ENCODE measurements at regions not wholly inside any gene's neighbourhood (a gene's known extent, or its start where the extent isn't known, plus 50 kb on each side); places are given as distances from the start of the nearest gene placed in this dataset.

DNA sequence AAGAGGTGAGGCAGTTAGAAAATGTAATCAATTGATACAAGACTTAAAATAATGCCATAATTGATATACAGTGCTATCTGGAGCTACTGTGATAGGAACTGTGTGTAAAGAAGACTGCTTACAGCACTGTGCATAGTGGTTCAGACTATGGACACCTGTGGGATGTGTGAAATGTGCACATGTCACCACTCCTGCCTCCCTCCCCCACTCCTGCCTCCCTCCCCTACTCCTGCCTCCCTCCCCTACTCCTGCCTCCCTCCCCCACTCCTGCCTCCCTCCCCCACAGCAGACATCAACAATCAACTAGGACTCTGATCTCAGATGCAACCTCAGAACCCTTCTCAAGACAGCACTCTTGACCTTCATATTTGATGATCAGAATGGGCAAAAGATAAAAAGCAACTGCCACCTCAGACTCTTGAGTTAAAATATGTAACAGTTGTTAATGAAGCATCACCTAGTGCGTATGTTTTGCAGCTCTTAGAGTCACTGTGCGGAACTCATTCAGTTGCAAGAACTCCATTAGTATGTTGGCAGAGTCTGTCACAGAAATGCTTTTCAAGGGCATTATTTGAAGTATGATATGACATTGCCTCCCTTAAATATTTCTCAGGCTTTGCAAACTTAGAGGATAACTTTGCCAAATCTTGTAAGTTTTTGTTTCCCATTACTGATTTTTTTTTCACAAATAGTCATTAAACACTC lies 255.2 kb upstream of the DDHD1 start:
- Mint-ChIP-seq H3K27me3 (ENCODE audit: insufficient read depth) (no peaks in the 10 kb centered on the region), H3K9me3 (peaks cover 4% of the 10 kb centered on the region), H3K4me3 (no peak overlapping the region), H3K27ac (no peak overlapping the region), H3K4me1 (no peaks in the 10 kb centered on the region), H3K36me3 (ENCODE audit: low read depth) (peaks cover 2% of the 10 kb centered on the region)
- 88 to 100% methylated on average over 1 to 2 of the region's 2 CpGs for WGBS, 2 experiments (ENCODE audit: insufficient coverage in 1 of 2, insufficient read length in 1 of 2)
- no peak overlapping the region for H3K9ac ChIP-seq (ENCODE audit: extremely low read depth, low read length, poor library complexity, severe bottlenecking)
- H3K36me3 ChIP-seq (ENCODE audit: control insufficient read depth, insufficient read depth, low read length): no peaks in the 10 kb centered on the region
- no peak overlapping the region for H3K27ac ChIP-seq (ENCODE audit: low read depth, low read length)
- no peak overlapping the region for H3K4me3 ChIP-seq (ENCODE audit: low read length)
- TF ChIP-seq, protein P1, sequence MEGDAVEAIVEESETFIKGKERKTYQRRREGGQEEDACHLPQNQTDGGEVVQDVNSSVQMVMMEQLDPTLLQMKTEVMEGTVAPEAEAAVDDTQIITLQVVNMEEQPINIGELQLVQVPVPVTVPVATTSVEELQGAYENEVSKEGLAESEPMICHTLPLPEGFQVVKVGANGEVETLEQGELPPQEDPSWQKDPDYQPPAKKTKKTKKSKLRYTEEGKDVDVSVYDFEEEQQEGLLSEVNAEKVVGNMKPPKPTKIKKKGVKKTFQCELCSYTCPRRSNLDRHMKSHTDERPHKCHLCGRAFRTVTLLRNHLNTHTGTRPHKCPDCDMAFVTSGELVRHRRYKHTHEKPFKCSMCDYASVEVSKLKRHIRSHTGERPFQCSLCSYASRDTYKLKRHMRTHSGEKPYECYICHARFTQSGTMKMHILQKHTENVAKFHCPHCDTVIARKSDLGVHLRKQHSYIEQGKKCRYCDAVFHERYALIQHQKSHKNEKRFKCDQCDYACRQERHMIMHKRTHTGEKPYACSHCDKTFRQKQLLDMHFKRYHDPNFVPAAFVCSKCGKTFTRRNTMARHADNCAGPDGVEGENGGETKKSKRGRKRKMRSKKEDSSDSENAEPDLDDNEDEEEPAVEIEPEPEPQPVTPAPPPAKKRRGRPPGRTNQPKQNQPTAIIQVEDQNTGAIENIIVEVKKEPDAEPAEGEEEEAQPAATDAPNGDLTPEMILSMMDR (conservative IDR thresholded peaks at IDR 0.05): no peak
- H3K27me3 ChIP-seq (ENCODE audit: control insufficient read depth, insufficient read depth, low read length, poor library complexity, severe bottlenecking): no peaks in the 10 kb centered on the region
- H3K4me1 ChIP-seq (ENCODE audit: control insufficient read depth, insufficient read depth, low read length): no peaks in the 10 kb centered on the region
- peaks cover 4% of the 10 kb centered on the region for H3K9me3 ChIP-seq (ENCODE audit: control insufficient read depth, low read length)
- no peak for DNase-seq

DNA sequence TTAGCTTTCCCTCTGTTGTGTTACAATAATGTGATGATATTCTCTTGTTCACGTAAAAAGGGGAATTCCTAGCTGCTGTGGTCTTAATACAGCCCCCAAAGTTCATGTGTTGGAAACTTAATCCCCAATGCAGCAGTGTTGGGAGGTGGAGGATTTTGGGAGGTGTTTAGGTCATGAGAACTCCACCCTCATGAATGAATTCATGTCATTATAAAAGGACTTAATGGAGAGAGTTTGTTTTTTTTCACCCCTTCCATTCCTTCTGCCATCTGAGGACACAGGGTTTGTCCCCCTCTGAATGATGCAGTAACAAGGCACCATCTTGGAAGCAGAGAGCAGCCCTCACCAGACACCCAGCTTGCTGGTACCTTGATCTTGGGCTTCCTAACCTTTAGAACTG lies 253.4 kb upstream of the DDHD1 start:
- Mint-ChIP-seq H3K9me3 (peaks cover 4% of the 10 kb centered on the region), H3K36me3 (ENCODE audit: low read depth) (peaks cover 2% of the 10 kb centered on the region), H3K4me1 (no peaks in the 10 kb centered on the region), H3K4me3 (no peak overlapping the region), H3K27me3 (ENCODE audit: insufficient read depth) (no peaks in the 10 kb centered on the region), H3K27ac (no peak overlapping the region)
- no peak for DNase-seq
- Histone ChIP-seq H3K4me3 (ENCODE audit: low read length) (no peak overlapping the region), H3K9ac (ENCODE audit: extremely low read depth, low read length, poor library complexity, severe bottlenecking) (no peak overlapping the region), H3K27ac (ENCODE audit: low read depth, low read length) (no peak overlapping the region), H3K27me3 (ENCODE audit: control insufficient read depth, insufficient read depth, low read length, poor library complexity, severe bottlenecking) (no peaks in the 10 kb centered on the region), H3K4me1 (ENCODE audit: control insufficient read depth, insufficient read depth, low read length) (no peaks in the 10 kb centered on the region), H3K36me3 (ENCODE audit: control insufficient read depth, insufficient read depth, low read length) (no peaks in the 10 kb centered on the region), H3K9me3 (ENCODE audit: control insufficient read depth, low read length) (peaks cover 4% of the 10 kb centered on the region)
- TF ChIP-seq, protein P1 (conservative IDR thresholded peaks at IDR 0.05): no peak
- 93% methylated on average over 1 of the region's 1 CpG; no CpG with 5 or more reads in 1 of the 2 experiments for WGBS, 2 experiments (ENCODE audit: insufficient coverage in 1 of 2, insufficient read length in 1 of 2)

DNA sequence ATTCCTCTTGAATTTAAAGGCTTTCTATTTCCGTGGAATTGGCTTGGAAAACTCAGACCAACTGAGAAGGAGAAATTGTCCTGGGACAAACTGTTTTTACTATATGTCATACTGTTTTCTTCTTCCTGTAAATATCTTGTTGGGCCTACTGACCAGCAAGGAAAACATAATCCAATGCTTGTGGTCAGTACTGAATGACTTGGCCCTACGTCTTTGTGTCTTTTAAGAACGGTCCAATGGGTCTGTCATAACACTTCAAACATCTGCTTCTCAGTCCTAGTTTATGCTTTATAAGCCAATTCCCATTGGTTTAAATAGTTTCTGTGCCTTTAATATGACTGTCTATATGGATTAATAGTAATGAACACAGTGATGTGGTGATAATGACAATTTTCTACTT lies 248.5 kb upstream of the DDHD1 start:
- H3K9me3 Mint-ChIP-seq: no peaks in the 10 kb centered on the region
- no peak overlapping the region for H3K27ac Mint-ChIP-seq
- Histone ChIP-seq H3K4me1 (ENCODE audit: control insufficient read depth, insufficient read depth, low read length) (no peaks in the 10 kb centered on the region), H3K9ac (ENCODE audit: extremely low read depth, low read length, poor library complexity, severe bottlenecking) (no peak overlapping the region), H3K4me3 (ENCODE audit: low read length) (no peak overlapping the region), H3K9me3 (ENCODE audit: control insufficient read depth, low read length) (no peaks in the 10 kb centered on the region), H3K27ac (ENCODE audit: low read depth, low read length) (no peak overlapping the region), H3K27me3 (ENCODE audit: control insufficient read depth, insufficient read depth, low read length, poor library complexity, severe bottlenecking) (no peaks in the 10 kb centered on the region), H3K36me3 (ENCODE audit: control insufficient read depth, insufficient read depth, low read length) (no peaks in the 10 kb centered on the region)
- no peaks in the 10 kb centered on the region for H3K36me3 Mint-ChIP-seq (ENCODE audit: low read depth)
- 96 to 100% methylated on average over 1 to 2 of the region's 3 CpGs for WGBS, 2 experiments (ENCODE audit: insufficient coverage in 1 of 2, insufficient read length in 1 of 2)
- DNase-seq: no peak
- peaks cover 2% of the 10 kb centered on the region for H3K27me3 Mint-ChIP-seq (ENCODE audit: insufficient read depth)
- no peak overlapping the region for H3K4me3 Mint-ChIP-seq
- TF ChIP-seq, protein P1 (conservative IDR thresholded peaks at IDR 0.05): no peak
- no peaks in the 10 kb centered on the region for H3K4me1 Mint-ChIP-seq
